ENCODE measurements at regions not wholly inside any gene's neighbourhood (a gene's known extent, or its start where the extent isn't known, plus 50 kb on each side); places are given as distances from the start of the nearest gene placed in this dataset.

GRCh38 chr15:47622055-47622454 lies 95.2 kb upstream of the SEMA6D start:
- no peak for TF ChIP-seq EZH2 (IDR thresholded peaks at IDR 0.05; ENCODE audit: insufficient read depth, low read length)
- no peak for TF ChIP-seq CTCF (IDR thresholded peaks at IDR 0.05; ENCODE audit: insufficient read depth, low read depth, low read length)

All from astrocyte (in vitro differentiated cells and primary cell).